Testis (tissue), 2 donors: ENCODE measurements at regions not wholly inside any gene's neighbourhood (a gene's known extent, or its start where the extent isn't known, plus 50 kb on each side); places are given as distances from the start of the nearest gene placed in this dataset.

Experiments
- DNase-seq: peaks from one replicate; pipeline ENCODE4 v3.0.0-alpha.2; 2019
- H3K27ac ChIP-seq, 2 donors: fragments of 200-600 bp; sonication (generic); one replicate each; pipeline ENCODE4 v1.5.1; 2019
- H3K27me3 ChIP-seq: fragments of 200-600 bp; sonication (generic); one replicate; pipeline ENCODE4 v1.5.1; 2019
- H3K36me3 ChIP-seq: fragments of 200-600 bp; sonication (generic); one replicate; pipeline ENCODE4 v1.5.1; 2017; ENCODE audit warnings: low read depth; ENCODE audit errors: missing control alignments
- H3K4me1 ChIP-seq: fragments of 200-600 bp; sonication (generic); one replicate; pipeline ENCODE4 v1.5.1; 2019
- H3K4me3 ChIP-seq, 2 donors: fragments of 200-600 bp; sonication (generic); one replicate each; pipeline ENCODE4 v1.5.1; 2017 to 2019
- H3K9me3 ChIP-seq: fragments of 200-600 bp; sonication (generic); one replicate; pipeline ENCODE4 v1.5.1; 2017
- CTCF ChIP-seq, 3 experiments: fragments of 450-650 bp in 2 of 3; fragments of 200-600 bp in 1 of 3; sonication (generic) in 1 of 3; IDR thresholded peaks; one replicate each; pipeline ENCODE4 v1.5.1; 2016 to 2019; ENCODE audit warnings: antibody characterized with exemption in 3 of 3, mild to moderate bottlenecking in 2 of 3, moderate library complexity in 1 of 3
- POLR2A ChIP-seq: fragments of 450-650 bp; IDR thresholded peaks from one replicate; pipeline ENCODE4 v1.6.1; 2017; ENCODE audit warnings: antibody characterized with exemption, mild to moderate bottlenecking, moderate library complexity
- WGBS, 2 donors: methylation state at CpG; one replicate each; pipeline ENCODE4 v1.1.5; 2018; 5-methylcytosine and 5-hydroxymethylcytosine counted together
- intact Hi-C: fragments of 100-400 bp; cut with DNase I; formaldehyde crosslinking; loops from one replicate; pipeline ENCODE4 v1.15.1; 2023; ENCODE audit warnings: low total_unique reads

- H3K4me1 ChIP-seq, result no peaks in the 10 kb centered on the region
- H3K36me3 ChIP-seq, result no peaks in the 10 kb centered on the region
- H3K27me3 ChIP-seq, result no peaks in the 10 kb centered on the region
- no peaks in the 10 kb centered on the region for H3K9me3 ChIP-seq
- no peak for DNase-seq
- H3K27ac ChIP-seq, result no peak overlapping the region
- TF ChIP-seq CTCF (IDR thresholded peaks at IDR 0.05) (no peak), POLR2A (no peak)
- intact Hi-C loops, result no loop called here
- no peak overlapping the region for H3K4me3 ChIP-seq
- WGBS, 2 donors, result 92 to 93% methylated on average over 4 of the region's 4 CpGs
Observed at GRCh38 chr11:39177678-39178077, 2281.8 kb downstream of the LRRC4C start.

GRCh38 chr11:39174965-39175364 lies 2284.5 kb downstream of the LRRC4C start:
- intact Hi-C loops, result no loop called here
- Histone ChIP-seq H3K27me3 (no peaks in the 10 kb centered on the region), H3K36me3 (no peaks in the 10 kb centered on the region), H3K4me1 (no peaks in the 10 kb centered on the region), H3K4me3 (no peak overlapping the region), H3K9me3 (no peaks in the 10 kb centered on the region), H3K27ac (no peak overlapping the region)
- TF ChIP-seq POLR2A (no peak), CTCF (IDR thresholded peaks at IDR 0.05) (no peak)
- DNase-seq, result no peak
- 47 to 59% methylated on average over 2 of the region's 2 CpGs for WGBS, 2 donors

GRCh38 chr11:39174196-39174595 lies 2285.3 kb downstream of the LRRC4C start:
- no peaks in the 10 kb centered on the region for H3K27me3 ChIP-seq
- intact Hi-C loops, result no loop called here
- H3K9me3 ChIP-seq, result no peaks in the 10 kb centered on the region
- no peak for DNase-seq
- H3K36me3 ChIP-seq, result no peaks in the 10 kb centered on the region
- H3K27ac ChIP-seq, result no peak overlapping the region
- H3K4me3 ChIP-seq, result no peak overlapping the region
- H3K4me1 ChIP-seq, result no peaks in the 10 kb centered on the region
- no peak for TF ChIP-seq POLR2A
- TF ChIP-seq CTCF (IDR thresholded peaks at IDR 0.05), result no peak

- no peaks in the 10 kb centered on the region for H3K9me3 ChIP-seq
- H3K27ac ChIP-seq, result no peak overlapping the region
- no peaks in the 10 kb centered on the region for H3K4me1 ChIP-seq
- intact Hi-C loops, result no loop called here
- DNase-seq, result no peak
- H3K27me3 ChIP-seq, result no peaks in the 10 kb centered on the region
- no peak overlapping the region for H3K4me3 ChIP-seq
- TF ChIP-seq POLR2A (no peak), CTCF (IDR thresholded peaks at IDR 0.05) (no peak)
- no peaks in the 10 kb centered on the region for H3K36me3 ChIP-seq
Observed at GRCh38 chr11:39165021-39165420, 2294.4 kb downstream of the LRRC4C start.

GRCh38 chr11:39149214-39149613 lies 2310.2 kb downstream of the LRRC4C start:
- DNase-seq, result no peak
- 60 to 100% methylated on average over 1 of the region's 1 CpG for whole genome bisulfite sequencing, 2 donors
- Histone ChIP-seq H3K27ac (no peak overlapping the region), H3K9me3 (no peaks in the 10 kb centered on the region), H3K36me3 (no peaks in the 10 kb centered on the region), H3K27me3 (no peaks in the 10 kb centered on the region), H3K4me1 (no peaks in the 10 kb centered on the region), H3K4me3 (no peak overlapping the region)
- TF ChIP-seq CTCF (IDR thresholded peaks at IDR 0.05) (no peak), POLR2A (no peak)
- intact Hi-C loops, result no loop called here
